Breast epithelium (tissue), 3 donors: ENCODE measurements at regions not wholly inside any gene's neighbourhood (a gene's known extent, or its start where the extent isn't known, plus 50 kb on each side); places are given as distances from the start of the nearest gene placed in this dataset.

Experiments
- CTCF ChIP-seq, 3 donors: fragments of 450-650 bp; IDR thresholded peaks; one replicate each; pipeline ENCODE4 v1.5.1; 2016 to 2017; ENCODE audit warnings: antibody characterized with exemption in 3 of 3, mild to moderate bottlenecking in 3 of 3, moderate library complexity in 3 of 3
- POLR2AphosphoS5 ChIP-seq, 3 donors: sonication (generic); formaldehyde crosslinking; IDR thresholded peaks; one replicate each; pipeline ENCODE4 v1.6.1; 2017; ENCODE audit warnings: antibody characterized with exemption in 3 of 3

GRCh38 chr5:74433896-74434829 lies 206.4 kb downstream of the ENC1 start:
- TF ChIP-seq CTCF (IDR thresholded peaks at IDR 0.05) (no peak), POLR2AphosphoS5 (IDR thresholded peaks at IDR 0.05) (no peak)
